ENCODE measurements at regions not wholly inside any gene's neighbourhood (a gene's known extent, or its start where the extent isn't known, plus 50 kb on each side); places are given as distances from the start of the nearest gene placed in this dataset.

DNA sequence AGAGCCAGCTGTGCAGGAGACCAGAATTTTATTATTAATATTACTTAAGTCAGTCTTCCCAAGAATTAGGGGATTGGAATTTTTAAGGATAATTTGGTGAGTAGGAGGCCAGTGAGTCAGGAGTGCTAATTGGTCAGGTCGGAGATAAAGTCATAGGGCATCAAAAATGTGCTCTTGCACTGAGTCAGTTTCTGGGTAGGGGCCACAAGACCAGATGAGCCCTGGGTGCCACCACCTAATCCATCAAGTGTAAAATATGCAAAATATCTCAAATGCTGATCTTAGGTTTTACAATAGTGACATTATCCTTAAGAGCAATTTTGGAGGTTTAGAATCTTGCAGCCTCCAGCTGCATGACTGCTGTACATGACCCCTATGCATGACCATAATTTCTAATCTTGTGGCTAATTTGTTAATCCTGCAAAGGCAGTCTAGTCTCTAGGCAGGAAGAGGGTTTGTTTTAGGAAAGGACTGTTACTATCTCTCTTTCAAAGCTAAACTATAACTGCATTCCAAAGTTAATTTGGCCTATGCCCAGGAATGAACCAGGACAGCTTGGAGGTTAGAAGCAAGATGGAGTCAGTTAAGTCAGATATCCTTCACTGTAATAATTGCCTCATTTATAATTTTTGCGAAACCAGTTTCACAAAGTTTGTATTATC, 215.9 kb downstream of the RNF152 start:
- TF ChIP-seq, protein P1, sequence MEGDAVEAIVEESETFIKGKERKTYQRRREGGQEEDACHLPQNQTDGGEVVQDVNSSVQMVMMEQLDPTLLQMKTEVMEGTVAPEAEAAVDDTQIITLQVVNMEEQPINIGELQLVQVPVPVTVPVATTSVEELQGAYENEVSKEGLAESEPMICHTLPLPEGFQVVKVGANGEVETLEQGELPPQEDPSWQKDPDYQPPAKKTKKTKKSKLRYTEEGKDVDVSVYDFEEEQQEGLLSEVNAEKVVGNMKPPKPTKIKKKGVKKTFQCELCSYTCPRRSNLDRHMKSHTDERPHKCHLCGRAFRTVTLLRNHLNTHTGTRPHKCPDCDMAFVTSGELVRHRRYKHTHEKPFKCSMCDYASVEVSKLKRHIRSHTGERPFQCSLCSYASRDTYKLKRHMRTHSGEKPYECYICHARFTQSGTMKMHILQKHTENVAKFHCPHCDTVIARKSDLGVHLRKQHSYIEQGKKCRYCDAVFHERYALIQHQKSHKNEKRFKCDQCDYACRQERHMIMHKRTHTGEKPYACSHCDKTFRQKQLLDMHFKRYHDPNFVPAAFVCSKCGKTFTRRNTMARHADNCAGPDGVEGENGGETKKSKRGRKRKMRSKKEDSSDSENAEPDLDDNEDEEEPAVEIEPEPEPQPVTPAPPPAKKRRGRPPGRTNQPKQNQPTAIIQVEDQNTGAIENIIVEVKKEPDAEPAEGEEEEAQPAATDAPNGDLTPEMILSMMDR (IDR thresholded peaks at IDR 0.05): no peak
- TF ChIP-seq EP300 (IDR thresholded peaks at IDR 0.05): no peak
- no peak for TF ChIP-seq POLR2A (IDR thresholded peaks at IDR 0.05)
- no peak for TF ChIP-seq POLR2AphosphoS5 (IDR thresholded peaks at IDR 0.05)
